Bone marrow (tissue), 2 donors: ENCODE measurements at regions not wholly inside any gene's neighbourhood (a gene's known extent, or its start where the extent isn't known, plus 50 kb on each side); places are given as distances from the start of the nearest gene placed in this dataset.
"Not testable (repeated sequence)": the region's sequence is repeated elsewhere in the genome, so short reads cannot be mapped to it uniquely, and the experiment has no call there.

Experiments
- DNase-seq, 2 donors: peaks; one replicate each; lab custom pipeline; 2025; lab: John Stamatoyannopoulos, UW

GRCh38 chr2:139720056-139720455, 939.9 kb upstream of the NXPH2 start:
- DNase-seq: no peak

GRCh38 chr2:139704606-139705005, 924.4 kb upstream of the NXPH2 start:
- no peak for DNase-seq

GRCh38 chr2:139694327-139694726, 914.1 kb upstream of the NXPH2 start:
- DNase-seq: no peak

GRCh38 chr2:139686205-139686604, 906.0 kb upstream of the NXPH2 start:
- no peak for DNase-seq

- no peak for DNase-seq
These were observed 905.1 kb upstream of the NXPH2 start for GRCh38 chr2:139685090-139685983.

GRCh38 chr2:139684286-139684860, 904.2 kb upstream of the NXPH2 start:
- DNase-seq: no peak

GRCh38 chr2:139674577-139674976, 894.4 kb upstream of the NXPH2 start:
- DNase-seq: no peak

GRCh38 chr2:139673447-139673846, 893.3 kb upstream of the NXPH2 start:
- not testable (repeated sequence) for DNase-seq

GRCh38 chr2:139669675-139670074, 889.5 kb upstream of the NXPH2 start:
- no peak for DNase-seq

- no peak for DNase-seq
These were observed 872.2 kb upstream of the NXPH2 start for GRCh38 chr2:139652385-139652784.

- DNase-seq: no peak
These were observed 865.4 kb upstream of the NXPH2 start for GRCh38 chr2:139645617-139646016.

GRCh38 chr2:139643139-139643538, 862.9 kb upstream of the NXPH2 start:
- DNase-seq: no peak

- no peak for DNase-seq
These were observed 851.8 kb upstream of the NXPH2 start for GRCh38 chr2:139631966-139632365.

- DNase-seq: no peak
These were observed 848.7 kb upstream of the NXPH2 start for GRCh38 chr2:139628931-139629330.

GRCh38 chr2:139626128-139626527, 845.9 kb upstream of the NXPH2 start:
- no peak for DNase-seq

GRCh38 chr2:139622691-139623090, 842.5 kb upstream of the NXPH2 start:
- DNase-seq: no peak

GRCh38 chr2:139617747-139618146, 837.6 kb upstream of the NXPH2 start:
- DNase-seq: no peak

GRCh38 chr2:139613264-139613663, 833.1 kb upstream of the NXPH2 start:
- DNase-seq: no peak

- DNase-seq: no peak
These were observed 830.3 kb upstream of the NXPH2 start for GRCh38 chr2:139610512-139610911.

GRCh38 chr2:139609109-139609508, 828.9 kb upstream of the NXPH2 start:
- DNase-seq: no peak

- DNase-seq: no peak
These were observed 825.5 kb upstream of the NXPH2 start for GRCh38 chr2:139605668-139606067.

- DNase-seq: no peak
These were observed 820.0 kb upstream of the NXPH2 start for GRCh38 chr2:139600166-139600565.

- DNase-seq: no peak
These were observed 804.9 kb upstream of the NXPH2 start for GRCh38 chr2:139585101-139585500.

- no peak for DNase-seq
These were observed 794.2 kb upstream of the NXPH2 start for GRCh38 chr2:139574371-139574770.
